Neural progenitor cell (in vitro differentiated cells): ENCODE measurements at regions not wholly inside any gene's neighbourhood (a gene's known extent, or its start where the extent isn't known, plus 50 kb on each side); places are given as distances from the start of the nearest gene placed in this dataset.

Source experiments
- EZH2 ChIP-seq: fragments of 200-600 bp; sonication (generic); IDR thresholded peaks from 2 replicates; pipeline ENCODE4 v1.6.1; 2017; ENCODE audit warnings: antibody characterized with exemption, mild to moderate bottlenecking, moderate library complexity
- EZH2phosphoT487 ChIP-seq: fragments of 200-600 bp; sonication (generic); IDR thresholded peaks from 2 replicates; pipeline ENCODE4 v1.6.1; 2017; ENCODE audit warnings: antibody characterized with exemption
- TF ChIP-seq, protein P1 (sequence below): fragments of 200-600 bp; sonication (generic); IDR thresholded peaks from 2 replicates; pipeline ENCODE4 v1.5.1; 2017; ENCODE audit warnings: antibody characterized with exemption, mild to moderate bottlenecking

DNA sequence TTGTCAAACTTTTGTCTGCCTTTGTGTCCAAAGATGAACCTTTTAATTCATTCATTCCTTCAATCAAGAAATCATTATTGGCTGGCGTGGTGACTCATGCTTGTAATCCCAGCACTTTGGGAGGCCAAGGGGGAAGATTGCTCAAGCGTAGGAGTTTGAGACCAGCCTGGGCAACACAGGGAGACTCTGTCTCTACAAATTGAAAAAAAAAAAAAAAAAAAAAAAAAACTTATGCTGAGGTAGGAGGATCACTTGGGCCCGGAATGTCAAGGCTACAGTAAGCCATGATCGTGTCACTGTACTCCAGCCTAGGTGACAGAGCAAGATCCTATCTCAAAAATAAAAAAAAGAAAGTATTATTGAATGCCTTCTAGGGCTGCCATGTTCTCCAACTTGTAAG is 51.3 kb upstream of the CXADR start:
- TF ChIP-seq, protein P1, sequence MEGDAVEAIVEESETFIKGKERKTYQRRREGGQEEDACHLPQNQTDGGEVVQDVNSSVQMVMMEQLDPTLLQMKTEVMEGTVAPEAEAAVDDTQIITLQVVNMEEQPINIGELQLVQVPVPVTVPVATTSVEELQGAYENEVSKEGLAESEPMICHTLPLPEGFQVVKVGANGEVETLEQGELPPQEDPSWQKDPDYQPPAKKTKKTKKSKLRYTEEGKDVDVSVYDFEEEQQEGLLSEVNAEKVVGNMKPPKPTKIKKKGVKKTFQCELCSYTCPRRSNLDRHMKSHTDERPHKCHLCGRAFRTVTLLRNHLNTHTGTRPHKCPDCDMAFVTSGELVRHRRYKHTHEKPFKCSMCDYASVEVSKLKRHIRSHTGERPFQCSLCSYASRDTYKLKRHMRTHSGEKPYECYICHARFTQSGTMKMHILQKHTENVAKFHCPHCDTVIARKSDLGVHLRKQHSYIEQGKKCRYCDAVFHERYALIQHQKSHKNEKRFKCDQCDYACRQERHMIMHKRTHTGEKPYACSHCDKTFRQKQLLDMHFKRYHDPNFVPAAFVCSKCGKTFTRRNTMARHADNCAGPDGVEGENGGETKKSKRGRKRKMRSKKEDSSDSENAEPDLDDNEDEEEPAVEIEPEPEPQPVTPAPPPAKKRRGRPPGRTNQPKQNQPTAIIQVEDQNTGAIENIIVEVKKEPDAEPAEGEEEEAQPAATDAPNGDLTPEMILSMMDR = no peak
- TF ChIP-seq EZH2 (no peak), EZH2phosphoT487 (no peak)
